ENCODE measurements at regions not wholly inside any gene's neighbourhood (a gene's known extent, or its start where the extent isn't known, plus 50 kb on each side); places are given as distances from the start of the nearest gene placed in this dataset.

DNA sequence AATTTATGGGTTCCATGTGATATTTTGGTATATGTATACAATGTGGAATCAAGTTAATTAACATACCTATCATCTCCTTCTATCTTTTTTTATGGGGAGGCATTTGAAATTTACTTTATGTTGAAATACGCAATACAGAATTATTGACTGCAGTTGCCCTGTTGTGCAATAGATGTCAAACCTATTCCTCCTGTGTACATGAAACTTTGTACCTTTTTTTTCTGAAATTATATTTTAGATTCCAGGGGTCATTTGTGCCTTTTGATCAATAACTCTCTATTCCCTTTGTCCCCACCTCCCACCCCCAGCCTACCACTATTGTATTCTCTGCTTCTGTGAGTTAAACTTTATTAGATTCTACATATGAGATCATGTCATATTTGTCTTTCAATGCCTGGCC lies 369.9 kb downstream of the FSIP2 start:
- CTCF ChIA-PET, result no interaction called here

DNA sequence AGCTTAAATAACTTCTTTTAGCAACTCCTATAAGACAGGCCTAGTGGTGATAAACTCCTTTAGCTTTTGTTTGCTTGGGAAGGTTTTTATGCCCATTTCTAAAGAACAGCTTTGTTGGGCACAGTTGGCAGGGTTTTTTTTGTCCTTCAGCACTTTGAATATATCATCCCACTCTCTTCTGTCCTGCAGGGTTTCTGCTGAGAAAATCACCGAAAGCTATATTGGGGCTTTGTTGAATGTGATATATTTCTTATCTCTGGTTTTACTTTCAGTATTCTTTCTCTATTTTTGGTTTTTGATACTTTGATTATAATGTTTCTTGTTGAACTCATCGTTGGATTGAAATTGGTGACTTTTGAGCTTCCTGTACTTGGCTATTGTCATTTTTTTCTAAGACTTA lies 372.8 kb upstream of the ZC3H15 start:
- TF ChIP-seq EZH2 (IDR thresholded peaks at IDR 0.05; ENCODE audit: borderline replicate concordance, low read depth, low read length, severe bottlenecking) (no peak), JUN (IDR thresholded peaks at IDR 0.05; ENCODE audit: borderline replicate concordance, insufficient read depth, insufficient read length, low read depth) (no peak), FOS (IDR thresholded peaks at IDR 0.05; ENCODE audit: borderline replicate concordance, insufficient read depth, low read length) (no peak), POLR2AphosphoS5 (IDR thresholded peaks at IDR 0.05; ENCODE audit: insufficient read depth, low read depth, low read length) (no peak), GATA2 (IDR thresholded peaks at IDR 0.05; ENCODE audit: insufficient read depth, insufficient read length, low read depth, low read length) (no peak), POLR2A (IDR thresholded peaks at IDR 0.05; ENCODE audit: low read depth, low read length) (no peak), MYC (IDR thresholded peaks at IDR 0.05; ENCODE audit: low read depth, low read length) (no peak)
- TF ChIP-seq, protein P1, sequence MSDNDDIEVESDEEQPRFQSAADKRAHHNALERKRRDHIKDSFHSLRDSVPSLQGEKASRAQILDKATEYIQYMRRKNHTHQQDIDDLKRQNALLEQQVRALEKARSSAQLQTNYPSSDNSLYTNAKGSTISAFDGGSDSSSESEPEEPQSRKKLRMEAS (IDR thresholded peaks at IDR 0.05; ENCODE audit: insufficient read depth, insufficient read length), result no peak
- TF ChIP-seq, protein P2, sequence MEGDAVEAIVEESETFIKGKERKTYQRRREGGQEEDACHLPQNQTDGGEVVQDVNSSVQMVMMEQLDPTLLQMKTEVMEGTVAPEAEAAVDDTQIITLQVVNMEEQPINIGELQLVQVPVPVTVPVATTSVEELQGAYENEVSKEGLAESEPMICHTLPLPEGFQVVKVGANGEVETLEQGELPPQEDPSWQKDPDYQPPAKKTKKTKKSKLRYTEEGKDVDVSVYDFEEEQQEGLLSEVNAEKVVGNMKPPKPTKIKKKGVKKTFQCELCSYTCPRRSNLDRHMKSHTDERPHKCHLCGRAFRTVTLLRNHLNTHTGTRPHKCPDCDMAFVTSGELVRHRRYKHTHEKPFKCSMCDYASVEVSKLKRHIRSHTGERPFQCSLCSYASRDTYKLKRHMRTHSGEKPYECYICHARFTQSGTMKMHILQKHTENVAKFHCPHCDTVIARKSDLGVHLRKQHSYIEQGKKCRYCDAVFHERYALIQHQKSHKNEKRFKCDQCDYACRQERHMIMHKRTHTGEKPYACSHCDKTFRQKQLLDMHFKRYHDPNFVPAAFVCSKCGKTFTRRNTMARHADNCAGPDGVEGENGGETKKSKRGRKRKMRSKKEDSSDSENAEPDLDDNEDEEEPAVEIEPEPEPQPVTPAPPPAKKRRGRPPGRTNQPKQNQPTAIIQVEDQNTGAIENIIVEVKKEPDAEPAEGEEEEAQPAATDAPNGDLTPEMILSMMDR (IDR thresholded peaks at IDR 0.05; ENCODE audit: extremely low read depth in 1 of 2, insufficient read depth in 1 of 2, low read depth in 1 of 2, low read length in 2 of 2), result no peak

More for the DNA sequence above, 369.9 kb downstream of the FSIP2 start:
- dilution Hi-C loops (cut with MboI; ENCODE audit: extremely low pct_ligation_motif_present, low sequenced_read_pairs) (no loop called here), intact Hi-C loops (cut with micrococcal nuclease) (no loop called here)
- Histone ChIP-seq H3K4me3 (replicated peaks in 1 of 3; ENCODE audit: insufficient read depth in 1 of 3, low read depth in 1 of 3, low read length in 3 of 3) (no peak overlapping the region), H3K4me2 (ENCODE audit: insufficient read depth, low read length) (no peak overlapping the region), H3K27me3 (ENCODE audit: control insufficient read depth in 2 of 2, insufficient read depth in 2 of 2, low read length in 2 of 2) (no peaks in the 10 kb centered on the region), H4K20me1 (replicated peaks; ENCODE audit: control insufficient read depth, extremely low read depth, insufficient read depth, low read length) (no peaks in the 10 kb centered on the region), H3K27ac (ENCODE audit: insufficient read depth, low read depth, low read length) (no peak overlapping the region), H3K9me3 (replicated peaks; ENCODE audit: control insufficient read depth, insufficient read depth, low read length) (no peaks in the 10 kb centered on the region), H3K79me2 (ENCODE audit: control insufficient read depth, insufficient read depth, low read length) (no peaks in the 10 kb centered on the region), H3K9ac (replicated peaks; ENCODE audit: extremely low read depth, insufficient read depth, low read length) (no peak overlapping the region), H3K9me1 (replicated peaks; ENCODE audit: control insufficient read depth, extremely low read depth, insufficient read depth, low read length) (no peaks in the 10 kb centered on the region), H3K36me3 (ENCODE audit: control insufficient read depth in 2 of 2, extremely low read depth in 1 of 2, insufficient read depth in 2 of 2, low read length in 2 of 2) (no peaks in the 10 kb centered on the region), H2AFZ (ENCODE audit: low read depth, low read length) (no peak overlapping the region), H3K4me1 (ENCODE audit: control insufficient read depth, extremely low read depth, insufficient read depth, low read length) (no peaks in the 10 kb centered on the region)
- no TSS peak for BruUV-seq (replicated peaks)
- no peak for FAIRE-seq
- POLR2A ChIA-PET, result no interaction called here
- TF ChIP-seq GATA2 (IDR thresholded peaks at IDR 0.05; ENCODE audit: insufficient read depth, insufficient read length, low read depth, low read length) (no peak), JUN (IDR thresholded peaks at IDR 0.05; ENCODE audit: borderline replicate concordance, insufficient read depth, insufficient read length, low read depth) (no peak)
- DNase-seq (ENCODE audit: low read depth, low spot score), result no peak

More for the DNA sequence above, 372.8 kb upstream of the ZC3H15 start:
- H3K27me3 ChIP-seq (ENCODE audit: control insufficient read depth in 2 of 2, insufficient read depth in 2 of 2, low read length in 2 of 2), result no peaks in the 10 kb centered on the region
- no peaks in the 10 kb centered on the region for H3K36me3 ChIP-seq (ENCODE audit: control insufficient read depth in 2 of 2, extremely low read depth in 1 of 2, insufficient read depth in 2 of 2, low read length in 2 of 2)
- no peaks in the 10 kb centered on the region for H3K9me1 ChIP-seq (replicated peaks; ENCODE audit: control insufficient read depth, extremely low read depth, insufficient read depth, low read length)
- ChIA-PET POLR2A (no interaction called here), CTCF (interaction anchor here (0.8 to 1.4 kb wide), 2 partner anchors 12 to 25 kb away, joined by 3 to 4 read pairs; no protein-coding TSS in a partner anchor)
- H3K27ac ChIP-seq (ENCODE audit: insufficient read depth, low read depth, low read length), result no peak overlapping the region
- no peak overlapping the region for H3K4me2 ChIP-seq (ENCODE audit: insufficient read depth, low read length)
- H3K9ac ChIP-seq (replicated peaks; ENCODE audit: extremely low read depth, insufficient read depth, low read length), result no peak overlapping the region
- H4K20me1 ChIP-seq (replicated peaks; ENCODE audit: control insufficient read depth, extremely low read depth, insufficient read depth, low read length), result no peaks in the 10 kb centered on the region
- FAIRE-seq (no peak), DNase-seq (ENCODE audit: low read depth, low spot score) (no peak)
- H3K4me1 ChIP-seq (ENCODE audit: control insufficient read depth, extremely low read depth, insufficient read depth, low read length), result no peaks in the 10 kb centered on the region
- intact Hi-C loops (cut with micrococcal nuclease), result no loop called here
- no peaks in the 10 kb centered on the region for H3K79me2 ChIP-seq (ENCODE audit: control insufficient read depth, insufficient read depth, low read length)
- no peaks in the 10 kb centered on the region for H3K9me3 ChIP-seq (replicated peaks; ENCODE audit: control insufficient read depth, insufficient read depth, low read length)
- dilution Hi-C loops (cut with MboI; ENCODE audit: extremely low pct_ligation_motif_present, low sequenced_read_pairs), result no loop called here
- no peak overlapping the region for H3K4me3 ChIP-seq (replicated peaks in 1 of 3; ENCODE audit: insufficient read depth in 1 of 3, low read depth in 1 of 3, low read length in 3 of 3)
- no peak overlapping the region for H2AFZ ChIP-seq (ENCODE audit: low read depth, low read length)
- BruUV-seq (replicated peaks), result no TSS peak

Data from endothelial cell of umbilical vein (primary cell).